Spleen (tissue), 11 donors: ENCODE measurements at regions not wholly inside any gene's neighbourhood (a gene's known extent, or its start where the extent isn't known, plus 50 kb on each side); places are given as distances from the start of the nearest gene placed in this dataset.

ENCODE experiments used
- DNase-seq: peaks from one replicate; pipeline ENCODE4 v3.0.0-alpha.2; 2020
- H3K27ac ChIP-seq, 8 donors: fragments of 200-600 bp; sonication (generic) in 7 of 8; 1 replicate in 4 of 8; 2 replicates in 4 of 8; pipeline versions ENCODE4 v1.5.0 to v1.8.0; 2016 to 2021; ENCODE audit warnings: inconsistent platforms in 4 of 8, mild to moderate bottlenecking in 4 of 8, moderate library complexity in 1 of 8
- H3K27me3 ChIP-seq, 7 donors: fragments of 200-600 bp; sonication (generic) in 6 of 7; replicated peaks in 1 of 7; 1 replicate in 4 of 7; 2 replicates in 3 of 7; pipeline versions ENCODE4 v1.5.0 to v1.8.0; 2016 to 2021; ENCODE audit warnings: inconsistent platforms in 3 of 7, mild to moderate bottlenecking in 1 of 7
- H3K36me3 ChIP-seq, 6 donors: fragments of 200-600 bp; sonication (generic) in 5 of 6; 1 replicate in 4 of 6; 2 replicates in 2 of 6; pipeline versions ENCODE4 v1.5.0 to v1.8.0; 2016 to 2021; ENCODE audit warnings: inconsistent platforms in 2 of 6
- H3K4me1 ChIP-seq, 6 donors: fragments of 200-600 bp; sonication (generic) in 5 of 6; 1 replicate in 3 of 6; 2 replicates in 3 of 6; pipeline versions ENCODE4 v1.5.0 to v1.8.0; 2016 to 2021; ENCODE audit warnings: inconsistent platforms in 3 of 6
- H3K4me3 ChIP-seq, 8 donors: fragments of 200-600 bp; sonication (generic) in 7 of 8; 1 replicate in 4 of 8; 2 replicates in 4 of 8; pipeline versions ENCODE4 v1.5.0 to v1.8.0; 2016 to 2021; ENCODE audit warnings: inconsistent platforms in 4 of 8, mild to moderate bottlenecking in 4 of 8, moderate library complexity in 2 of 8
- H3K9me3 ChIP-seq, 8 donors: fragments of 200-600 bp; sonication (generic) in 7 of 8; 1 replicate in 4 of 8; 2 replicates in 4 of 8; pipeline versions ENCODE4 v1.5.0 to v1.8.0; 2016 to 2021; ENCODE audit warnings: inconsistent platforms in 4 of 8
- CTCF ChIP-seq, 11 experiments: fragments of 200-600 bp in 7 of 11; fragments of 450-650 bp in 4 of 11; sonication (generic) in 4 of 11; IDR thresholded peaks in 8 of 11; conservative IDR thresholded peaks in 3 of 11; 1 replicate in 7 of 11; 2 replicates in 4 of 11; pipeline versions ENCODE4 v1.4.0 to v1.8.0; 2016 to 2021; ENCODE audit warnings: antibody characterized with exemption in 11 of 11, inconsistent platforms in 4 of 11, mild to moderate bottlenecking in 1 of 11
- POLR2A ChIP-seq, 3 donors: fragments of 450-650 bp; IDR thresholded peaks; one replicate each; pipeline ENCODE4 v1.5.1; 2017; ENCODE audit warnings: antibody characterized with exemption in 3 of 3, mild to moderate bottlenecking in 1 of 3
- POLR2AphosphoS5 ChIP-seq, 3 donors: sonication (generic); formaldehyde crosslinking; IDR thresholded peaks; one replicate each; pipeline ENCODE4 v1.5.1; 2017; ENCODE audit warnings: antibody characterized with exemption in 3 of 3
- WGBS, 5 donors: extraction: QIAGEN DNeasy Blood & Tissue Kit in 3 of 5; methylation state at CpG; one replicate each; pipeline versions ENCODE4 v1.1.5 to v1.1.7; 2013 to 2018; 5-methylcytosine and 5-hydroxymethylcytosine counted together
- intact Hi-C: fragments of 100-400 bp; cut with DNase I; formaldehyde crosslinking; loops from one replicate; pipeline ENCODE4 v1.15.0; 2023; ENCODE audit warnings: low total_unique reads
- donor health status: healthy with polysubstance abuse.
- donor health status: DM: no; HTN: no; CAD: no; lungs with moderate emphysema.
- donor health status: DM: no; HTN: no; CAD: no.
- donor health status: Bipolar disorder and iron deficiency.
- donor health status: healthy.
- donor health status: DM: no; HTN: no; CAD: no.
- donor health status: DM: yes; HTN: yes; CAD: no.

GRCh38 chr1:99384021-99384420 lies 119.7 kb downstream of the PLPPR4 start:
- 80 to 91% (median 89%) methylated on average over 4 of the region's 4 CpGs for WGBS, 5 donors
- Histone ChIP-seq H3K27me3 (no peaks in the 10 kb centered on the region), H3K27ac (no peak overlapping the region), H3K9me3 (peaks cover 0 to 9% (median 0%) of the 10 kb centered on the region in 8 donors), H3K4me3 (no peak overlapping the region), H3K36me3 (no peaks in the 10 kb centered on the region), H3K4me1 (no peaks in the 10 kb centered on the region)
- intact Hi-C loops, result no loop called here
- TF ChIP-seq POLR2AphosphoS5 (IDR thresholded peaks at IDR 0.05), result no peak
- TF ChIP-seq CTCF (IDR thresholded peaks at IDR 0.05 in 8 of 11, conservative IDR thresholded peaks at IDR 0.05 in 3 of 11), result no peak
- TF ChIP-seq POLR2A (IDR thresholded peaks at IDR 0.05), result no peak
- DNase-seq, result no peak

- no peak for TF ChIP-seq POLR2A (IDR thresholded peaks at IDR 0.05)
- no peak for TF ChIP-seq POLR2AphosphoS5 (IDR thresholded peaks at IDR 0.05)
- no peak for TF ChIP-seq CTCF (IDR thresholded peaks at IDR 0.05 in 8 of 11, conservative IDR thresholded peaks at IDR 0.05 in 3 of 11)
- Histone ChIP-seq H3K4me3 (no peak overlapping the region), H3K9me3 (peaks cover 0 to 9% (median 0%) of the 10 kb centered on the region in 8 donors), H3K4me1 (no peaks in the 10 kb centered on the region), H3K27ac (no peak overlapping the region), H3K36me3 (no peaks in the 10 kb centered on the region), H3K27me3 (no peaks in the 10 kb centered on the region)
- intact Hi-C loops, result no loop called here
- DNase-seq, result no peak
- 81 to 93% (median 83%) methylated on average over 4 of the region's 4 CpGs for WGBS, 5 donors
These were observed 121.6 kb downstream of the PLPPR4 start for GRCh38 chr1:99385852-99386251.

GRCh38 chr1:99396389-99396788 lies 132.1 kb downstream of the PLPPR4 start:
- WGBS, 5 donors, result 84 to 96% (median 91%) methylated on average over 2 of the region's 2 CpGs
- intact Hi-C loops, result no loop called here

GRCh38 chr1:99397029-99397428 lies 132.7 kb downstream of the PLPPR4 start:
- no peak overlapping the region for H3K4me3 ChIP-seq
- H3K27ac ChIP-seq, result no peak overlapping the region
- TF ChIP-seq CTCF (IDR thresholded peaks at IDR 0.05 in 8 of 11, conservative IDR thresholded peaks at IDR 0.05 in 3 of 11) (no peak), POLR2A (IDR thresholded peaks at IDR 0.05) (no peak), POLR2AphosphoS5 (IDR thresholded peaks at IDR 0.05) (no peak)
- H3K9me3 ChIP-seq, result no peaks in the 10 kb centered on the region
- no peak for DNase-seq
- 65 to 79% (median 71%) methylated on average over 2 of the region's 2 CpGs for whole genome bisulfite sequencing, 5 donors
- H3K27me3 ChIP-seq, result no peaks in the 10 kb centered on the region
- no peaks in the 10 kb centered on the region for H3K36me3 ChIP-seq
- H3K4me1 ChIP-seq, result no peaks in the 10 kb centered on the region
- intact Hi-C loops, result no loop called here

More at GRCh38 chr1:99396389-99396788, 132.1 kb downstream of the PLPPR4 start:
- Histone ChIP-seq H3K27me3 (no peaks in the 10 kb centered on the region), H3K4me1 (no peaks in the 10 kb centered on the region), H3K9me3 (no peaks in the 10 kb centered on the region), H3K36me3 (no peaks in the 10 kb centered on the region), H3K4me3 (no peak overlapping the region), H3K27ac (no peak overlapping the region)
- TF ChIP-seq CTCF (IDR thresholded peaks at IDR 0.05 in 8 of 11, conservative IDR thresholded peaks at IDR 0.05 in 3 of 11), result no peak
- TF ChIP-seq POLR2AphosphoS5 (IDR thresholded peaks at IDR 0.05), result no peak
- no peak for TF ChIP-seq POLR2A (IDR thresholded peaks at IDR 0.05)
- no peak for DNase-seq
